Tongue (tissue), 1 donor: ENCODE measurements at regions not wholly inside any gene's neighbourhood (a gene's known extent, or its start where the extent isn't known, plus 50 kb on each side); places are given as distances from the start of the nearest gene placed in this dataset.
"Not testable (repeated sequence)": the region's sequence is repeated elsewhere in the genome, so short reads cannot be mapped to it uniquely, and the experiment has no call there.

Experiments used
- DNase-seq: peaks from one replicate; pipeline ENCODE4 v3.0.0-alpha.2; 2015

- DNase-seq: no peak
These were observed 146.5 kb downstream of the SPANXN1 start for GRCh38 chrX:145393702-145394235.

- no peak for DNase-seq
These were observed 147.0 kb downstream of the SPANXN1 start for GRCh38 chrX:145394344-145394743.

- DNase-seq: no peak
These were observed 149.3 kb downstream of the SPANXN1 start for GRCh38 chrX:145396612-145397011.

GRCh38 chrX:145405012-145405411, 157.7 kb downstream of the SPANXN1 start:
- peak; percentile 35 for DNase-seq

GRCh38 chrX:145410622-145411021, 163.3 kb downstream of the SPANXN1 start:
- DNase-seq: no peak

GRCh38 chrX:145436211-145436610, 188.9 kb downstream of the SPANXN1 start:
- not testable (repeated sequence) for DNase-seq

- no peak for DNase-seq
These were observed 217.3 kb downstream of the SPANXN1 start for GRCh38 chrX:145464650-145465049.

GRCh38 chrX:145475725-145476124, 228.4 kb downstream of the SPANXN1 start:
- DNase-seq: no peak

GRCh38 chrX:145484740-145485139, 237.4 kb downstream of the SPANXN1 start:
- no peak for DNase-seq

GRCh38 chrX:145502670-145503069, 255.4 kb downstream of the SPANXN1 start:
- peak; percentile 25 for DNase-seq

- DNase-seq: no peak
These were observed 258.9 kb downstream of the SPANXN1 start for GRCh38 chrX:145506214-145506613.

- peak; percentile 2 for DNase-seq
These were observed 277.6 kb downstream of the SPANXN1 start for GRCh38 chrX:145524931-145525330.

GRCh38 chrX:145532176-145532780, 285.0 kb downstream of the SPANXN1 start:
- no peak for DNase-seq

- DNase-seq: no peak
These were observed 284.1 kb upstream of the SLITRK2 start for GRCh38 chrX:145533534-145533933.

GRCh38 chrX:145549496-145549895, 268.1 kb upstream of the SLITRK2 start:
- DNase-seq: peak; percentile 0

- DNase-seq: no peak
These were observed 265.0 kb upstream of the SLITRK2 start for GRCh38 chrX:145552643-145553042.

GRCh38 chrX:145553702-145554101, 263.9 kb upstream of the SLITRK2 start:
- DNase-seq: no peak

GRCh38 chrX:145563159-145563558, 254.5 kb upstream of the SLITRK2 start:
- no peak for DNase-seq

GRCh38 chrX:145609951-145610511, 207.6 kb upstream of the SLITRK2 start:
- no peak for DNase-seq

- no peak for DNase-seq
These were observed 203.7 kb upstream of the SLITRK2 start for GRCh38 chrX:145613894-145614293.

GRCh38 chrX:145620666-145621065, 197.0 kb upstream of the SLITRK2 start:
- DNase-seq: no peak

GRCh38 chrX:145623453-145623852, 194.2 kb upstream of the SLITRK2 start:
- no peak for DNase-seq

- DNase-seq: no peak
These were observed 187.5 kb upstream of the SLITRK2 start for GRCh38 chrX:145630081-145630480.

GRCh38 chrX:145630806-145631435, 186.7 kb upstream of the SLITRK2 start:
- no peak for DNase-seq
